HFFc6 (cell line): ENCODE measurements at regions not wholly inside any gene's neighbourhood (a gene's known extent, or its start where the extent isn't known, plus 50 kb on each side); places are given as distances from the start of the nearest gene placed in this dataset.

Experiments
- DNase-seq: peaks from one replicate; pipeline ENCODE4 v3.0.0-alpha.2; 2018
- H3K27ac Mint-ChIP-seq: 2 replicates; pipeline ENCODE4 v1.8.0; 2020; ENCODE audit warnings: mild to moderate bottlenecking, mixed read lengths
- H3K27me3 Mint-ChIP-seq: 2 replicates; pipeline ENCODE4 v1.8.0; 2021; ENCODE audit warnings: mild to moderate bottlenecking, moderate library complexity, mixed read lengths; ENCODE audit not compliant: insufficient read depth
- H3K36me3 Mint-ChIP-seq: 2 replicates; pipeline ENCODE4 v1.8.0; 2021; ENCODE audit warnings: low read depth, mixed read lengths
- H3K4me1 Mint-ChIP-seq: 2 replicates; pipeline ENCODE4 v1.8.0; 2020; ENCODE audit warnings: low read depth, mixed read lengths
- H3K4me3 Mint-ChIP-seq: 2 replicates; pipeline ENCODE4 v1.8.0; 2020; ENCODE audit warnings: mild to moderate bottlenecking, moderate library complexity, mixed read lengths
- H3K9me3 Mint-ChIP-seq: 2 replicates; pipeline ENCODE4 v1.8.0; 2020; ENCODE audit warnings: mild to moderate bottlenecking, mixed read lengths
- TF ChIP-seq, protein P1 (sequence below): fragments of 200-600 bp; sonication (generic); IDR thresholded peaks from 2 replicates; pipeline ENCODE4 v1.5.0; 2021; ENCODE audit warnings: antibody characterized with exemption, mild to moderate bottlenecking

DNA sequence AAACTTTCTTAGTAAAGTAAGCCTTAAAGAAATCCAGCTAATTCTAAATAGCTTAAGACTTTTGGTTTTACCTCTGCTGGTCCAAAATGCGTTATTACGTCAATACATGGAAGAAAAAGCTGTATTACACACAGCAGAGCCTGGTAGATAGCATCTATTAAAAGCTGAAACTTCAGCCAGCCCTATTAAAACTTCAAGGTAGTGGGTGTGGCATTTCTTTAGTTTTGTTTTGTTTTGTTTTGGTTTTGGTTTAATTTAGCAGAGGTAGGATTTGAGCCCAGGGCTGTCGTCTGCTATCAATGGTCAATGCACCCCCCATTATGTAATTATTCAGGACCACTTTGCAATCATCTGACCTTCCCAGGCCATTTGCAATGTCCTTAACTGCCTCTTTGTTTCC is 318.4 kb upstream of the MAF start:
- Mint-ChIP-seq H3K27me3 (peaks cover 2% of the 10 kb centered on the region; the same call in 1 of the 2 replicates), H3K9me3 (no peaks in the 10 kb centered on the region; the same call in none of the 2 replicates), H3K36me3 (no peaks in the 10 kb centered on the region), H3K4me1 (no peaks in the 10 kb centered on the region), H3K4me3 (no peak overlapping the region), H3K27ac (no peak overlapping the region)
- DNase-seq = no peak
- TF ChIP-seq, protein P1, sequence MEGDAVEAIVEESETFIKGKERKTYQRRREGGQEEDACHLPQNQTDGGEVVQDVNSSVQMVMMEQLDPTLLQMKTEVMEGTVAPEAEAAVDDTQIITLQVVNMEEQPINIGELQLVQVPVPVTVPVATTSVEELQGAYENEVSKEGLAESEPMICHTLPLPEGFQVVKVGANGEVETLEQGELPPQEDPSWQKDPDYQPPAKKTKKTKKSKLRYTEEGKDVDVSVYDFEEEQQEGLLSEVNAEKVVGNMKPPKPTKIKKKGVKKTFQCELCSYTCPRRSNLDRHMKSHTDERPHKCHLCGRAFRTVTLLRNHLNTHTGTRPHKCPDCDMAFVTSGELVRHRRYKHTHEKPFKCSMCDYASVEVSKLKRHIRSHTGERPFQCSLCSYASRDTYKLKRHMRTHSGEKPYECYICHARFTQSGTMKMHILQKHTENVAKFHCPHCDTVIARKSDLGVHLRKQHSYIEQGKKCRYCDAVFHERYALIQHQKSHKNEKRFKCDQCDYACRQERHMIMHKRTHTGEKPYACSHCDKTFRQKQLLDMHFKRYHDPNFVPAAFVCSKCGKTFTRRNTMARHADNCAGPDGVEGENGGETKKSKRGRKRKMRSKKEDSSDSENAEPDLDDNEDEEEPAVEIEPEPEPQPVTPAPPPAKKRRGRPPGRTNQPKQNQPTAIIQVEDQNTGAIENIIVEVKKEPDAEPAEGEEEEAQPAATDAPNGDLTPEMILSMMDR = no peak

- no peak for DNase-seq
- Mint-ChIP-seq H3K36me3 (no peaks in the 10 kb centered on the region), H3K27ac (no peak overlapping the region)
These were observed 315.2 kb upstream of the MAF start for GRCh38 chr16:79915761-79916160.

DNA sequence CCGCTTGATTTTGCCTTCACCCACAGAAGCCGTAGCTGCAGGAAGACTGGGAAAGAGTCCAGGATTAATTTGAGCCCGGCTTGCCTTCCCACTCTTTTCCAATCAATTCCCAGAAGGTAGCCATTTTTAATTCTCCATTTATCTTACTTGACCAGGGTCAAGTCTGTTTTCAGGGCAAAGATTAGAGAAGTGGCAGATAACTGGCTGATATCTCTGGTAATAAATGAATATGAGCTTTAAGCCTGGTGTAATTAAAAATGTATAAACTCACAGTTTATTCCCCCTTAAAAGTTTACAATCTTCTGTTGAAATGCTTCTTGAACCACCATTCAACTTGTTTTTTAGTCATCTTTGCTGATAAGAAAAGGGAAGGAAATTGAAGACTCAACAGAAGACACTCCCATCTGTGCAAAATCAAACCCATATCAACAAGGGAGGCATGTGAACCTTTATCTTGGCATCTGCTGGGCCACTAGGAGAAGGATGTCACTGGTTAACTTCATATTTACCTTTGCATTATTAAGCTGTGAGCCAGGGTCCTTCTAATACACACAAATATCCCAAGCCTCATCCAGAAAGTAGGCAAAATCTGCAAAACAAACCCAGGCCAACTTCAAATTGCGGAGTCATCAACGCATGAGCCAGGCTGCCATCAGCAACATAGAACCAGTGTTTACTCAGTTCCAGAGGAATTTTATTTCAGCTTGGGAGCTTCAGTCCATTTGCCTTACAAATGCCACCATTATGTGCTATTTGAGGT is 314.6 kb upstream of the MAF start:
- no peaks in the 10 kb centered on the region for H3K4me1 Mint-ChIP-seq
- peaks cover 2% of the 10 kb centered on the region; the same call in 1 of the 2 replicates for H3K27me3 Mint-ChIP-seq
- TF ChIP-seq, protein P1 = no peak
- H3K27ac Mint-ChIP-seq = no peak overlapping the region
- DNase-seq = no peak
- no peak overlapping the region for H3K4me3 Mint-ChIP-seq
- no peaks in the 10 kb centered on the region for H3K36me3 Mint-ChIP-seq
- no peaks in the 10 kb centered on the region; the same call in none of the 2 replicates for H3K9me3 Mint-ChIP-seq

More at GRCh38 chr16:79915761-79916160, 315.2 kb upstream of the MAF start:
- Mint-ChIP-seq H3K4me3 (no peak overlapping the region), H3K9me3 (no peaks in the 10 kb centered on the region; the same call in none of the 2 replicates), H3K27me3 (peaks cover 2% of the 10 kb centered on the region; the same call in 1 of the 2 replicates), H3K4me1 (no peaks in the 10 kb centered on the region)
- TF ChIP-seq, protein P1 = no peak

DNA sequence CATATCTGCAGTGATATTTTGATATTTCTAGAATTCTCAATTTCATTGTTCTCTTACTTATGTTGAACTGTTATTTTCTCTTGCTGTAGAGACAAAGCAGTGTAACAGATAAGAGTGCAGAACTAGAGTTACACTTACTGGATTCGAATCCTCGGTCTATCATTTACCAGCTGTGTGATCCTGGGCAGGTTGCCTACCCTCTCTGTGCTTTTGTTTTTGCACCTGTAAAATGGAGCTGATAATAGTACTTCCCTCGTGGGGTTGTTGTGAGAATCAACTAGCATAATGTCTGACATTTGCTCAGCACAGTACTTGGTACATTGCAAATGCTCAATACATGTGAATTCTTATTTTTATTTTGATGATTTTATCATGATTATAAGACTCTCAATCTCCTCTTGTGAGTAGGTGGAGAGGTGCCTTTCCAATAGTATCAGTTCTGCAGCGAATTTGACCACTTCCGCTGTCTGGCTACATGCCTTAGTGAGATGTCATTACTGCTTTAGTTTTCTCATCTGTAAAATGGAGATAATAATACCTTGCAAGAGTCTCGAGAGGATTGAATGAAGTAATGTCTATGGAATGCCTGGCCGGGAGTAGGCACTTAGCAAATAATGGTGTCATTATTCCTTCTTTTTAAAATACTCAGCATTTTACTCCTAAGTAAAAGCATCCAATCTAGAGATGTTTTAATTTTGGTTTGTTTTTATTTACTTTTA is 312.2 kb upstream of the MAF start:
- Mint-ChIP-seq H3K4me3 (no peak overlapping the region), H3K27ac (no peak overlapping the region), H3K9me3 (peaks cover 12% of the 10 kb centered on the region; the same call in 1 of the 2 replicates), H3K36me3 (no peaks in the 10 kb centered on the region), H3K4me1 (no peaks in the 10 kb centered on the region), H3K27me3 (no peaks in the 10 kb centered on the region; the same call in 1 of the 2 replicates)
- TF ChIP-seq, protein P1 = no peak
- DNase-seq = no peak

- no peak for DNase-seq
- TF ChIP-seq, protein P1 = no peak
- Mint-ChIP-seq H3K9me3 (peaks cover 17% of the 10 kb centered on the region), H3K4me3 (no peak overlapping the region), H3K36me3 (peaks cover 4% of the 10 kb centered on the region; the same call in 1 of the 2 replicates), H3K27me3 (no peaks in the 10 kb centered on the region; the same call in 1 of the 2 replicates), H3K27ac (no peak overlapping the region), H3K4me1 (no peaks in the 10 kb centered on the region)
These were observed 311.1 kb upstream of the MAF start for GRCh38 chr16:79911660-79912059.
